Mesenchymal stem cell (in vitro differentiated cells and primary cell): ENCODE measurements at regions not wholly inside any gene's neighbourhood (a gene's known extent, or its start where the extent isn't known, plus 50 kb on each side); places are given as distances from the start of the nearest gene placed in this dataset.

Source experiments
- DNase-seq: peaks from one replicate; pipeline ENCODE4 v3.0.0-alpha.2; 2013
- H2AFZ ChIP-seq: one replicate; pipeline ENCODE4 v1.6.1; 2013; ENCODE audit warnings: low read depth, mild to moderate bottlenecking, control low read depth, inconsistent platforms, low read length, moderate library complexity
- H2AK5ac ChIP-seq: 2 replicates; pipeline ENCODE4 v1.6.1; 2013; ENCODE audit warnings: low read length, moderate library complexity, mild to moderate bottlenecking, inconsistent platforms; ENCODE audit not compliant: severe bottlenecking
- H2BK120ac ChIP-seq: one replicate; pipeline ENCODE4 v1.6.1; 2013; ENCODE audit warnings: low read depth, mild to moderate bottlenecking, inconsistent platforms, low read length, moderate library complexity
- H2BK12ac ChIP-seq, 2 experiments: one replicate each; pipeline ENCODE4 v1.6.1; 2013; ENCODE audit warnings: inconsistent platforms in 2 of 2, low read length in 2 of 2, mild to moderate bottlenecking in 2 of 2, moderate library complexity in 2 of 2, control low read depth in 1 of 2
- H2BK15ac ChIP-seq: one replicate; pipeline ENCODE4 v1.6.1; 2013; ENCODE audit warnings: mild to moderate bottlenecking, low read depth, inconsistent platforms; ENCODE audit not compliant: poor library complexity, severe bottlenecking
- H2BK5ac ChIP-seq: 2 replicates; pipeline ENCODE4 v1.6.1; 2013; ENCODE audit warnings: low read depth, mild to moderate bottlenecking, low read length, control low read depth, inconsistent platforms; ENCODE audit not compliant: poor library complexity, severe bottlenecking
- H3K14ac ChIP-seq, 2 experiments: one replicate each; pipeline ENCODE4 v1.6.1; 2013; ENCODE audit warnings: inconsistent platforms in 2 of 2, low read length in 2 of 2, control low read depth in 1 of 2, mild to moderate bottlenecking in 1 of 2, moderate library complexity in 1 of 2
- H3K18ac ChIP-seq, 2 experiments: one replicate each; pipeline ENCODE4 v1.6.1; 2013; ENCODE audit warnings: inconsistent platforms in 2 of 2, low read length in 2 of 2, control low read depth in 1 of 2, low read depth in 1 of 2, mild to moderate bottlenecking in 1 of 2
- H3K23ac ChIP-seq, 2 experiments: one replicate each; pipeline ENCODE4 v1.6.1; 2013; ENCODE audit warnings: inconsistent platforms in 2 of 2, low read length in 2 of 2, mild to moderate bottlenecking in 2 of 2, moderate library complexity in 2 of 2, control low read depth in 1 of 2
- H3K27ac ChIP-seq: 2 replicates; pipeline ENCODE4 v1.5.1; 2013; ENCODE audit warnings: mild to moderate bottlenecking, moderate library complexity, low read length, control low read depth, inconsistent platforms; ENCODE audit not compliant: poor library complexity, severe bottlenecking
- H3K27me3 ChIP-seq, 2 experiments: 2 replicates each; pipeline versions ENCODE4 v1.6.1 to v1.7.0; 2013; ENCODE audit warnings: low read length in 2 of 2, mild to moderate bottlenecking in 2 of 2, moderate library complexity in 2 of 2, control low read depth in 1 of 2, inconsistent platforms in 1 of 2; ENCODE audit not compliant: control insufficient read depth in 1 of 2, insufficient read depth in 1 of 2
- H3K36me3 ChIP-seq, 2 experiments: 2 replicates each; pipeline versions ENCODE4 v1.6.1 to v1.7.0; 2013; ENCODE audit warnings: low read length in 2 of 2, control low read depth in 1 of 2, inconsistent platforms in 1 of 2, low read depth in 1 of 2, mild to moderate bottlenecking in 1 of 2; ENCODE audit not compliant: insufficient read depth in 2 of 2, control insufficient read depth in 1 of 2
- H3K4ac ChIP-seq, 2 experiments: one replicate each; pipeline ENCODE4 v1.6.1; 2013; ENCODE audit warnings: inconsistent platforms in 2 of 2, low read length in 2 of 2, mild to moderate bottlenecking in 2 of 2, moderate library complexity in 2 of 2, control low read depth in 1 of 2, low read depth in 1 of 2
- H3K4me1 ChIP-seq: 2 replicates; pipeline ENCODE4 v1.6.1; 2013; ENCODE audit warnings: low read depth, low read length, control low read depth; ENCODE audit not compliant: control insufficient read depth, insufficient read depth
- H3K4me2 ChIP-seq: 2 replicates; pipeline ENCODE4 v1.6.1; 2013; ENCODE audit warnings: low read length, mild to moderate bottlenecking, inconsistent platforms; ENCODE audit not compliant: poor library complexity, severe bottlenecking
- H3K4me3 ChIP-seq, 2 experiments: 2 replicates each; pipeline versions ENCODE4 v1.5.1 to v1.7.0; 2013; ENCODE audit warnings: low read length in 2 of 2, mild to moderate bottlenecking in 2 of 2, control low read depth in 1 of 2, low read depth in 1 of 2; ENCODE audit not compliant: insufficient read depth in 1 of 2
- H3K79me1 ChIP-seq: replicated peaks from 2 replicates; pipeline ENCODE4 v1.6.1; 2013; ENCODE audit warnings: mild to moderate bottlenecking, control low read depth, low read length, inconsistent platforms; ENCODE audit not compliant: poor library complexity, severe bottlenecking
- H3K9ac ChIP-seq: 2 replicates; pipeline ENCODE4 v1.7.0; 2013; ENCODE audit warnings: mild to moderate bottlenecking, low read length, moderate library complexity
- H3K9me3 ChIP-seq: 2 replicates; pipeline ENCODE4 v1.7.0; 2013; ENCODE audit warnings: mild to moderate bottlenecking, low read length; ENCODE audit not compliant: control insufficient read depth
- H4K8ac ChIP-seq: one replicate; pipeline ENCODE4 v1.6.1; 2013; ENCODE audit warnings: inconsistent platforms, mild to moderate bottlenecking, low read length, moderate library complexity
- H4K91ac ChIP-seq: one replicate; pipeline ENCODE4 v1.6.1; 2013; ENCODE audit warnings: mild to moderate bottlenecking, low read length, inconsistent platforms
- WGBS: methylation state at CpG from one replicate; pipeline ENCODE4 v1.1.7; 2013; ENCODE audit warnings: mixed read lengths; 5-methylcytosine and 5-hydroxymethylcytosine counted together

DNA sequence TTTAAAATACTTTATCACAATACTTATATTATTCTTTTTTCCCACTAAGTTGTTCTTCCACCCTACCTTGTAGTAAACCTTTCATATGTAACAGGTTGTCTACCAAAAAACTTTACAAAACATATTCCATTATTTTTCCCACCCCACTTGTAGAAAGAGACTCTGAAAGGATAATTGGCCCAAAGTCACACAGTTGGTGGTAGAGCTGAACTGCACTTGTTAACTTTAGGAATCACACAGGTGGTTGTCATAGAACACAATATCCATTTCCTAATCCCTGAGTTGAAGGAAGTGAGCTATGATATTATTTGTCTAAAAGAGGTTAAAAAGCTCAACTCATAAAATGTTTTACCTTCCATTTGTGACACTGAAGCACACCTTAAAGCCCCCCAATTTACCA, 188.8 kb upstream of the FOXP2 start:
- H2BK15ac ChIP-seq, result no peak overlapping the region
- no peak overlapping the region for H3K23ac ChIP-seq
- H3K27me3 ChIP-seq, result no peaks in the 10 kb centered on the region
- no peak overlapping the region for H2BK120ac ChIP-seq
- H2BK12ac ChIP-seq, result no peak overlapping the region
- no peak overlapping the region for H4K8ac ChIP-seq
- no peaks in the 10 kb centered on the region for H3K9me3 ChIP-seq
- H3K4ac ChIP-seq, result no peak overlapping the region
- H2BK5ac ChIP-seq, result no peak overlapping the region
- no peak overlapping the region for H3K4me3 ChIP-seq
- no peak overlapping the region for H2AFZ ChIP-seq
- no peak overlapping the region for H2AK5ac ChIP-seq
- no peaks in the 10 kb centered on the region for H3K79me1 ChIP-seq
- H3K18ac ChIP-seq, result no peak overlapping the region
- no peak overlapping the region for H3K14ac ChIP-seq
- H3K36me3 ChIP-seq, result peaks cover 0 to 3% of the 10 kb centered on the region in 2 experiments
- H3K4me2 ChIP-seq, result no peak overlapping the region
- H3K9ac ChIP-seq, result no peak overlapping the region
- H3K27ac ChIP-seq, result no peak overlapping the region
- no peak overlapping the region for H4K91ac ChIP-seq
- no peak for DNase-seq
- H3K4me1 ChIP-seq, result no peaks in the 10 kb centered on the region

DNA sequence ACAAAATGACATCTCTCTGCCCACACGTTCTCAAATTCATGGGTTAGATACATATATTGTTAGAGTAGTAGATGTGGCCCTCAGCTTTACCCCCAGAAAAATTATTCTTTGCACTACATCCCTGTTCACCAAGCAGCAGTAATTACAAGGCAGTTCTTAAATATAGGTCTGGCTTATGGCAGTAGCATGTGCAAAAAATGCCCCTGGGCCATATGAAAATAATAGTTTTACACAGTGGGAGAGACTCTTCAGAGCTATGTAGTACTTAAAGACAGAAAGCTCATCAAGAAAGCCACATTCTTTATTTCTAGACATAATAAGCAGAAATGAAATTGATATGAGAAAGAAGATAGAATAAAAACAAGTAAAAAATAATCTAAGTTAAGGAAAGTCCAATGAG, 196.3 kb upstream of the FOXP2 start:
- no peak overlapping the region for H2BK120ac ChIP-seq
- H3K4me2 ChIP-seq, result no peak overlapping the region
- H3K27ac ChIP-seq, result no peak overlapping the region
- H3K4ac ChIP-seq, result no peak overlapping the region
- no peak overlapping the region for H2AK5ac ChIP-seq
- H3K9me3 ChIP-seq, result no peaks in the 10 kb centered on the region
- no peaks in the 10 kb centered on the region for H3K36me3 ChIP-seq
- no peak overlapping the region for H2AFZ ChIP-seq
- no peaks in the 10 kb centered on the region for H3K27me3 ChIP-seq
- no peak overlapping the region for H3K23ac ChIP-seq
- H3K9ac ChIP-seq, result no peak overlapping the region
- H3K4me1 ChIP-seq, result no peaks in the 10 kb centered on the region
- WGBS, result no CpG with 5 or more reads among the region's 1 CpG
- H2BK15ac ChIP-seq, result no peak overlapping the region
- DNase-seq, result no peak
- H3K14ac ChIP-seq, result no peak overlapping the region
- H3K4me3 ChIP-seq, result no peak overlapping the region
- no peak overlapping the region for H4K91ac ChIP-seq
- H3K79me1 ChIP-seq, result no peaks in the 10 kb centered on the region
- no peak overlapping the region for H2BK12ac ChIP-seq
- H4K8ac ChIP-seq, result no peak overlapping the region
- H3K18ac ChIP-seq, result no peak overlapping the region
- no peak overlapping the region for H2BK5ac ChIP-seq

DNA sequence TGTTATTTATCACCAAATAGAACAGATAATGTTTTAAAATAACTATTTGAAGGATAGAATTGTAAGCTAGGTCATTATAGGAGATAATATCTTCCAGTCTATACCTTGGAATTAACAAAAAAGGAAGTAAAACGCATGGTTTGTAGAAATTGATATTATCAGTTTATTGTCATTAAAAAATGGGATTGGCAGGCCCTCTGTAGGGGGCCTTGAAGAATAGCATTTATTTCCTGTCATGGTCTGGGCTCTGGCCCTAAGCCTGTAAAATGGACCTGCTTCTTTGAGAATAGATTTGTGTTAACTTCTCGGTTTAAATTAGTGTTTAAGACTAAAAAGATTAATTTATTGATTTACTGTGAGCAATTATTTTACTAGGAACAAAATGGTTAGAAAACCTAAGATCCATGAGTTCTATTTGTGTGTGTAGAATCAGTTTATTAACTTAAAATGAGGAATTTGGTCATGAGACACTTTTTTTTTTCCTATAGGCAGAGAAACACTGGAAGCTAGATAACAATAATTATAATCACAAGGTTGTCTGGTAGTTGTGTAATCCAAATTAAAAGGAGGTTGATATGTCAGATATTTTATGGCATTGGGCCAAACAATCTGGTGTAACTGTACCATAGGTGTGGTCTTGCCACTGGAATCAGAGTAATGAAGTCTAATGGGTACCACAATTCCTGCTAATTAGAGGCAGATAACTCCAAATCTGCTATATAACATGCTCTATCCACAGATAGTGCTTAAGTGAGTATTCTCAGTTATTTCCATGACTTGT, 197.4 kb upstream of the FOXP2 start:
- Histone ChIP-seq H2AFZ (no peak overlapping the region), H3K4me1 (no peaks in the 10 kb centered on the region), H3K23ac (no peak overlapping the region), H3K4ac (no peak overlapping the region), H2BK15ac (no peak overlapping the region), H3K36me3 (no peaks in the 10 kb centered on the region), H3K9ac (no peak overlapping the region), H3K14ac (no peak overlapping the region), H2BK120ac (no peak overlapping the region), H3K27ac (no peak overlapping the region), H2AK5ac (no peak overlapping the region), H2BK5ac (no peak overlapping the region), H3K79me1 (no peaks in the 10 kb centered on the region), H2BK12ac (no peak overlapping the region), H3K27me3 (no peaks in the 10 kb centered on the region), H3K9me3 (no peaks in the 10 kb centered on the region), H4K91ac (no peak overlapping the region), H4K8ac (no peak overlapping the region), H3K4me3 (no peak overlapping the region), H3K4me2 (no peak overlapping the region), H3K18ac (no peak overlapping the region)
- DNase-seq, result no peak
- 64% methylated on average over 2 of the region's 2 CpGs for whole genome bisulfite sequencing

DNA sequence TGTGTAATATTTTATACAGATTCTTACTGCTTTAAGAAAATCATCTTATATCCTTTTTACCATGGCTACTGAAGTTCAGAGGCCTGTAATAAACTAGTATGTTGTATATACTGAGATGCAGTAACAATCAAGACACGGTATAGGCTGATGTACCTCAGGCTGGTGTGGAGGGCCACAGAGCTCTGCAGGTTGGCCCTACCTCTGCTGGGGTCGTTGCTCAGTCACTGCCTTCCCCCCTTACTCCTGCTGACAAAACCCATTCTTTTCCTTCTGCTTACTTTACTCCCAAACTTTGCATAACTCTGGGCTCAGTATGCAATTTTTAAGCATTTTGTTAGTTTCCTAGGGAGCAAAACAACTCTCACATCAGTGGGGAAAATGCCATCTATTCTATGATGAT, 200.1 kb upstream of the FOXP2 start:
- Histone ChIP-seq H3K4me3 (no peak overlapping the region), H3K4ac (no peak overlapping the region), H3K18ac (no peak overlapping the region), H2AFZ (no peak overlapping the region), H3K4me2 (no peak overlapping the region), H2BK15ac (no peak overlapping the region), H3K4me1 (peaks cover 2% of the 10 kb centered on the region), H2BK120ac (no peak overlapping the region), H3K9me3 (no peaks in the 10 kb centered on the region), H3K36me3 (no peaks in the 10 kb centered on the region), H3K14ac (no peak overlapping the region), H2BK12ac (no peak overlapping the region), H3K27me3 (no peaks in the 10 kb centered on the region), H2BK5ac (no peak overlapping the region), H4K91ac (no peak overlapping the region), H3K27ac (no peak overlapping the region), H3K23ac (no peak overlapping the region), H3K79me1 (no peaks in the 10 kb centered on the region), H4K8ac (no peak overlapping the region), H3K9ac (no peak overlapping the region), H2AK5ac (no peak overlapping the region)
- WGBS, result 30% methylated on average over 2 of the region's 2 CpGs
- no peak for DNase-seq
